Osteocyte (in vitro differentiated cells): ENCODE measurements at regions not wholly inside any gene's neighbourhood (a gene's known extent, or its start where the extent isn't known, plus 50 kb on each side); places are given as distances from the start of the nearest gene placed in this dataset.

Experiments
- DNase-seq: peaks from one replicate; pipeline ENCODE4 v3.0.0; 2021; ENCODE audit warnings: mixed read lengths; ENCODE audit not compliant: unreplicated experiment; ENCODE audit errors: extremely low spot score
- H3K27ac Mint-ChIP-seq: one replicate; pipeline ENCODE4 v1.8.0; 2021; ENCODE audit warnings: mild to moderate bottlenecking, mixed read lengths; ENCODE audit not compliant: unreplicated experiment
- H3K27me3 Mint-ChIP-seq: one replicate; pipeline ENCODE4 v1.8.0; 2021; ENCODE audit warnings: mixed read lengths; ENCODE audit not compliant: unreplicated experiment
- H3K36me3 Mint-ChIP-seq: one replicate; pipeline ENCODE4 v1.8.0; 2021; ENCODE audit warnings: mixed read lengths; ENCODE audit not compliant: unreplicated experiment
- H3K4me1 Mint-ChIP-seq: one replicate; pipeline ENCODE4 v1.8.0; 2021; ENCODE audit warnings: mixed read lengths; ENCODE audit not compliant: unreplicated experiment
- H3K4me3 Mint-ChIP-seq: one replicate; pipeline ENCODE4 v1.8.0; 2021; ENCODE audit warnings: mild to moderate bottlenecking, moderate library complexity, mixed read lengths; ENCODE audit not compliant: unreplicated experiment
- H3K9me3 Mint-ChIP-seq: one replicate; pipeline ENCODE4 v1.8.0; 2021; ENCODE audit warnings: mixed read lengths; ENCODE audit not compliant: unreplicated experiment
- CTCF ChIP-seq: fragments of 200-600 bp; sonication (generic); IDR thresholded peaks from 2 replicates; pipeline ENCODE4 v1.5.0; 2021; ENCODE audit warnings: antibody characterized with exemption, mild to moderate bottlenecking, moderate library complexity

GRCh38 chr2:118457951-118458350, 369.7 kb downstream of the INSIG2 start:
- Mint-ChIP-seq H3K27ac (no peak overlapping the region), H3K4me3 (no peak overlapping the region), H3K36me3 (no peaks in the 10 kb centered on the region), H3K4me1 (no peaks in the 10 kb centered on the region), H3K9me3 (peaks cover 4% of the 10 kb centered on the region), H3K27me3 (no peaks in the 10 kb centered on the region)
- no peak for TF ChIP-seq CTCF
- no peak for DNase-seq

- peaks cover 4% of the 10 kb centered on the region for H3K9me3 Mint-ChIP-seq
- no peaks in the 10 kb centered on the region for H3K4me1 Mint-ChIP-seq
- no peak for DNase-seq
- peaks cover 5% of the 10 kb centered on the region for H3K27me3 Mint-ChIP-seq
- H3K27ac Mint-ChIP-seq: no peak overlapping the region
- no peak overlapping the region for H3K4me3 Mint-ChIP-seq
- H3K36me3 Mint-ChIP-seq: no peaks in the 10 kb centered on the region
- TF ChIP-seq CTCF: no peak
Observed at GRCh38 chr2:118449401-118449800, 361.1 kb downstream of the INSIG2 start.

- TF ChIP-seq CTCF: no peak
- Mint-ChIP-seq H3K36me3 (no peaks in the 10 kb centered on the region), H3K27ac (no peak overlapping the region), H3K9me3 (no peaks in the 10 kb centered on the region), H3K4me1 (no peaks in the 10 kb centered on the region), H3K4me3 (no peak overlapping the region), H3K27me3 (peaks cover 1% of the 10 kb centered on the region)
- no peak for DNase-seq
Observed at GRCh38 chr2:118443596-118443995, 355.3 kb downstream of the INSIG2 start.

- Mint-ChIP-seq H3K4me3 (no peak overlapping the region), H3K27me3 (no peaks in the 10 kb centered on the region), H3K27ac (no peak overlapping the region), H3K4me1 (no peaks in the 10 kb centered on the region), H3K36me3 (no peaks in the 10 kb centered on the region), H3K9me3 (no peaks in the 10 kb centered on the region)
- no peak for TF ChIP-seq CTCF
- DNase-seq: no peak
Observed at GRCh38 chr2:118442996-118443553, 354.8 kb downstream of the INSIG2 start.

- Mint-ChIP-seq H3K4me3 (no peak overlapping the region), H3K4me1 (no peaks in the 10 kb centered on the region), H3K27me3 (no peaks in the 10 kb centered on the region), H3K27ac (no peak overlapping the region), H3K9me3 (peaks cover 4% of the 10 kb centered on the region), H3K36me3 (no peaks in the 10 kb centered on the region)
- TF ChIP-seq CTCF: no peak
- no peak for DNase-seq
Observed at GRCh38 chr2:118442046-118442445, 353.8 kb downstream of the INSIG2 start.
